ENCODE measurements at regions not wholly inside any gene's neighbourhood (a gene's known extent, or its start where the extent isn't known, plus 50 kb on each side); places are given as distances from the start of the nearest gene placed in this dataset.

GRCh38 chr3:14039149-14039548 lies 85.5 kb downstream of the CHCHD4 start:
- TF ChIP-seq CTCF (conservative IDR thresholded peaks at IDR 0.05) (no peak), ZFX (IDR thresholded peaks at IDR 0.05) (no peak)
